HL-60 (cell line): ENCODE measurements at regions not wholly inside any gene's neighbourhood (a gene's known extent, or its start where the extent isn't known, plus 50 kb on each side); places are given as distances from the start of the nearest gene placed in this dataset.

Experiments used
- CTCF ChIP-seq: IDR thresholded peaks from one replicate; pipeline ENCODE4 v1.5.1; 2011; ENCODE audit warnings: low read length, control low read depth, inconsistent platforms; ENCODE audit not compliant: insufficient read depth
- GABPA ChIP-seq: IDR thresholded peaks from 2 replicates; pipeline ENCODE4 v1.6.1; 2012; ENCODE audit warnings: low read depth
- POLR2AphosphoS5 ChIP-seq: IDR thresholded peaks from 2 replicates; pipeline ENCODE4 v1.6.1; 2012; ENCODE audit warnings: low read depth
- REST ChIP-seq: IDR thresholded peaks from 2 replicates; pipeline ENCODE4 v1.6.1; 2012; ENCODE audit warnings: low read depth; ENCODE audit not compliant: insufficient replicate concordance
- SPI1 ChIP-seq: IDR thresholded peaks from 2 replicates; pipeline ENCODE4 v1.6.1; 2012; ENCODE audit warnings: low read depth, mild to moderate bottlenecking, borderline replicate concordance

GRCh38 chr7:46480619-46481018, 559.5 kb upstream of the IGFBP3 start:
- TF ChIP-seq CTCF (no peak), POLR2AphosphoS5 (no peak), REST (no peak), GABPA (no peak), SPI1 (no peak)
